ENCODE measurements at regions not wholly inside any gene's neighbourhood (a gene's known extent, or its start where the extent isn't known, plus 50 kb on each side); places are given as distances from the start of the nearest gene placed in this dataset.

DNA sequence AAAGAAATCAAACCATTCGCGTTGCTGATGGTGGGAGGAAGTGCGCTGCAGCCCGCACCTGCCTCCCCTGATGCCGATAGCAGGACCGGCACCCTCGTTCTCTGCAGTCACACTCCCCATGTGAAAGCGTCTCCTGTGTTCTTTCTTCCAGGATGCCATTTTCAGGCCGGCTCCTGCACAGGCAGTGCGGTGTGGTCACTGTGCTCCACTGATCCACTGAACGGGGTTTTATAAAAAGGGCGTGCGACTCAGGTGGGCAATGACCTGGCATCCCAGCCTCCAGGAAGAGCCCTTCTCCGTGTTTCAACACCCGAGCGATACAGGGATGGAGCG lies 88.3 kb upstream of the SNTG2 start:
- no peaks in the 10 kb centered on the region for H4K20me1 ChIP-seq (ENCODE audit: control insufficient read depth, insufficient read depth, insufficient read length)
- H2BK20ac ChIP-seq (ENCODE audit: low read depth, low read length, poor library complexity, severe bottlenecking), result no peak overlapping the region
- H3K4me2 ChIP-seq (ENCODE audit: insufficient read depth, insufficient read length, low read length), result no peak overlapping the region
- WGBS (ENCODE audit: extremely low coverage, insufficient read length, low lambda C conversion rate), result no CpG with 5 or more reads among the region's 17 CpGs
- no peak overlapping the region for H2BK120ac ChIP-seq (ENCODE audit: low read depth, low read length, poor library complexity, severe bottlenecking)
- H3K18ac ChIP-seq (ENCODE audit: insufficient read length, low read depth, low read length), result no peak overlapping the region
- H3T11ph ChIP-seq (ENCODE audit: low read length), result no peak overlapping the region
- no peak overlapping the region for H2AFZ ChIP-seq (ENCODE audit: low read length)
- H3K27me3 ChIP-seq (ENCODE audit: insufficient read depth, low read length), result no peaks in the 10 kb centered on the region; the same call in 1 of the 2 replicates
- Mint-ChIP-seq H3K27ac (no peak overlapping the region), H3K36me3 (ENCODE audit: insufficient read depth in 1 of 3, low read depth in 3 of 3) (no peaks in the 10 kb centered on the region; a peak in 1 of 7 replicates), H3K27me3 (ENCODE audit: low read depth) (peaks cover 36% of the 10 kb centered on the region), H3K4me3 (no peak overlapping the region), H3K4me1 (peaks cover 25 to 42% of the 10 kb centered on the region in 2 experiments), H3K9me3 (no peaks in the 10 kb centered on the region)
- H3K23ac ChIP-seq (ENCODE audit: insufficient read length, low read depth, low read length), result no peak overlapping the region
- no peak overlapping the region for H2BK5ac ChIP-seq (ENCODE audit: insufficient read length, low read length)
- H3K79me2 ChIP-seq (ENCODE audit: insufficient read depth, low read length), result no peaks in the 10 kb centered on the region
- TF ChIP-seq, protein P1, sequence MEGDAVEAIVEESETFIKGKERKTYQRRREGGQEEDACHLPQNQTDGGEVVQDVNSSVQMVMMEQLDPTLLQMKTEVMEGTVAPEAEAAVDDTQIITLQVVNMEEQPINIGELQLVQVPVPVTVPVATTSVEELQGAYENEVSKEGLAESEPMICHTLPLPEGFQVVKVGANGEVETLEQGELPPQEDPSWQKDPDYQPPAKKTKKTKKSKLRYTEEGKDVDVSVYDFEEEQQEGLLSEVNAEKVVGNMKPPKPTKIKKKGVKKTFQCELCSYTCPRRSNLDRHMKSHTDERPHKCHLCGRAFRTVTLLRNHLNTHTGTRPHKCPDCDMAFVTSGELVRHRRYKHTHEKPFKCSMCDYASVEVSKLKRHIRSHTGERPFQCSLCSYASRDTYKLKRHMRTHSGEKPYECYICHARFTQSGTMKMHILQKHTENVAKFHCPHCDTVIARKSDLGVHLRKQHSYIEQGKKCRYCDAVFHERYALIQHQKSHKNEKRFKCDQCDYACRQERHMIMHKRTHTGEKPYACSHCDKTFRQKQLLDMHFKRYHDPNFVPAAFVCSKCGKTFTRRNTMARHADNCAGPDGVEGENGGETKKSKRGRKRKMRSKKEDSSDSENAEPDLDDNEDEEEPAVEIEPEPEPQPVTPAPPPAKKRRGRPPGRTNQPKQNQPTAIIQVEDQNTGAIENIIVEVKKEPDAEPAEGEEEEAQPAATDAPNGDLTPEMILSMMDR (conservative IDR thresholded peaks at IDR 0.05), result no peak
- no peak overlapping the region for H2BK15ac ChIP-seq (ENCODE audit: low read depth, low read length)
- no peak overlapping the region for H4K5ac ChIP-seq (ENCODE audit: insufficient read length, low read depth, low read length)
- no peak overlapping the region for H3K56ac ChIP-seq (ENCODE audit: insufficient read length, low read depth, low read length)
- no peaks in the 10 kb centered on the region; the same call in 1 of the 2 replicates for H3K4me1 ChIP-seq (ENCODE audit: insufficient read depth, low read length)
- no peak overlapping the region for H2BK12ac ChIP-seq (ENCODE audit: insufficient read length, low read depth, low read length)
- H3K4ac ChIP-seq (ENCODE audit: low read depth, low read length), result no peak overlapping the region
- no peak overlapping the region for H4K8ac ChIP-seq (replicated peaks; ENCODE audit: insufficient read length, low read depth, low read length)
- H3K9me3 ChIP-seq (ENCODE audit: control insufficient read depth, low read depth, low read length), result no peaks in the 10 kb centered on the region
- no peak for DNase-seq
- no peak overlapping the region for H3K27ac ChIP-seq (ENCODE audit: insufficient read length, low read depth, low read length)
- H3K23me2 ChIP-seq (ENCODE audit: insufficient read length, low read depth, low read length, poor library complexity, severe bottlenecking), result no peaks in the 10 kb centered on the region
- H3K79me1 ChIP-seq (ENCODE audit: insufficient read depth, low read depth, low read length, poor library complexity, severe bottlenecking), result no peaks in the 10 kb centered on the region
- no peak overlapping the region for H3K14ac ChIP-seq (ENCODE audit: insufficient read depth, low read length)
- no peak overlapping the region for H3K9ac ChIP-seq (ENCODE audit: extremely low read depth, insufficient read length, low read length)
- no peak overlapping the region for H4K91ac ChIP-seq (ENCODE audit: insufficient read length, low read depth, low read length)
- no peak overlapping the region for H2AK5ac ChIP-seq (ENCODE audit: insufficient read length, low read length)

Data from H9 (cell line).